HL-60 (cell line): ENCODE measurements at regions not wholly inside any gene's neighbourhood (a gene's known extent, or its start where the extent isn't known, plus 50 kb on each side); places are given as distances from the start of the nearest gene placed in this dataset.

Experiments
- GABPA ChIP-seq: IDR thresholded peaks from 2 replicates; pipeline ENCODE4 v1.6.1; 2012; ENCODE audit warnings: low read depth
- POLR2AphosphoS5 ChIP-seq: IDR thresholded peaks from 2 replicates; pipeline ENCODE4 v1.6.1; 2012; ENCODE audit warnings: low read depth
- TF ChIP-seq, protein P1 (sequence below): IDR thresholded peaks from one replicate; pipeline ENCODE4 v1.5.1; 2011; ENCODE audit warnings: low read length, control low read depth, inconsistent platforms; ENCODE audit not compliant: insufficient read depth
- TF ChIP-seq, protein P2 (sequence below): IDR thresholded peaks from 2 replicates; pipeline ENCODE4 v1.6.1; 2012; ENCODE audit warnings: low read depth; ENCODE audit not compliant: insufficient replicate concordance

DNA sequence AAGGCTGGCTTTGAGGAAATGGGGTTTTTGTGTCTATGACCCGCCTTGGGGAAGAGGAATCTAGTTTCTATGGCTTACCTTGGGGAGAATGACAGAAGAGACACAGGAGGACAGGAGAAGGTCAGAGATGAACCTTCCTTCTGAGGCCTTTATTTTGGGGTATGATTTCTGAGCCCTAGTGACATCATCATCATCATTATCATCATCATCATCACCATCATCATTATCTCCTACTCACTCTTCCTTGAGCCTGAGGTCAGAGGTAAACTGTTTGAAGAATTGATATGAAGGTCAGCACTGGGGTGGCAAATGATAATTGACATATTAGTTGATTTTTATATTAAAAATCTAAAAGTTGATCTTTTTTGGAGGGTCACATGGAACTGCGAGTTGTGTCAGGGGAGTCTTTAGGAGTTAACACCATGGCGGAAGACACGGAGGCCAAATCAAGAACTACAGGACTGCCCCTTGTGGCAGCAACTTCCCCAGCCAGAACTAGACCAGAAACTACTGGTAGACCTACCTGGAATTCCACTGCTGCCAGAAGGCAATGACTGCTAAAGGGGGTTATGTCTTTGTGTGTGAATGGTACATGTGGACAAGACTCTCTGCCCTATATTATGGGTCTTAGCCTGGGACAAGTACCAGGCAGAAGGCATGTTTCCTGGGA is 49.8 kb upstream of the WLS start:
- TF ChIP-seq GABPA (no peak), POLR2AphosphoS5 (no peak)
- TF ChIP-seq, protein P1, sequence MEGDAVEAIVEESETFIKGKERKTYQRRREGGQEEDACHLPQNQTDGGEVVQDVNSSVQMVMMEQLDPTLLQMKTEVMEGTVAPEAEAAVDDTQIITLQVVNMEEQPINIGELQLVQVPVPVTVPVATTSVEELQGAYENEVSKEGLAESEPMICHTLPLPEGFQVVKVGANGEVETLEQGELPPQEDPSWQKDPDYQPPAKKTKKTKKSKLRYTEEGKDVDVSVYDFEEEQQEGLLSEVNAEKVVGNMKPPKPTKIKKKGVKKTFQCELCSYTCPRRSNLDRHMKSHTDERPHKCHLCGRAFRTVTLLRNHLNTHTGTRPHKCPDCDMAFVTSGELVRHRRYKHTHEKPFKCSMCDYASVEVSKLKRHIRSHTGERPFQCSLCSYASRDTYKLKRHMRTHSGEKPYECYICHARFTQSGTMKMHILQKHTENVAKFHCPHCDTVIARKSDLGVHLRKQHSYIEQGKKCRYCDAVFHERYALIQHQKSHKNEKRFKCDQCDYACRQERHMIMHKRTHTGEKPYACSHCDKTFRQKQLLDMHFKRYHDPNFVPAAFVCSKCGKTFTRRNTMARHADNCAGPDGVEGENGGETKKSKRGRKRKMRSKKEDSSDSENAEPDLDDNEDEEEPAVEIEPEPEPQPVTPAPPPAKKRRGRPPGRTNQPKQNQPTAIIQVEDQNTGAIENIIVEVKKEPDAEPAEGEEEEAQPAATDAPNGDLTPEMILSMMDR = no peak
- TF ChIP-seq, protein P2, sequence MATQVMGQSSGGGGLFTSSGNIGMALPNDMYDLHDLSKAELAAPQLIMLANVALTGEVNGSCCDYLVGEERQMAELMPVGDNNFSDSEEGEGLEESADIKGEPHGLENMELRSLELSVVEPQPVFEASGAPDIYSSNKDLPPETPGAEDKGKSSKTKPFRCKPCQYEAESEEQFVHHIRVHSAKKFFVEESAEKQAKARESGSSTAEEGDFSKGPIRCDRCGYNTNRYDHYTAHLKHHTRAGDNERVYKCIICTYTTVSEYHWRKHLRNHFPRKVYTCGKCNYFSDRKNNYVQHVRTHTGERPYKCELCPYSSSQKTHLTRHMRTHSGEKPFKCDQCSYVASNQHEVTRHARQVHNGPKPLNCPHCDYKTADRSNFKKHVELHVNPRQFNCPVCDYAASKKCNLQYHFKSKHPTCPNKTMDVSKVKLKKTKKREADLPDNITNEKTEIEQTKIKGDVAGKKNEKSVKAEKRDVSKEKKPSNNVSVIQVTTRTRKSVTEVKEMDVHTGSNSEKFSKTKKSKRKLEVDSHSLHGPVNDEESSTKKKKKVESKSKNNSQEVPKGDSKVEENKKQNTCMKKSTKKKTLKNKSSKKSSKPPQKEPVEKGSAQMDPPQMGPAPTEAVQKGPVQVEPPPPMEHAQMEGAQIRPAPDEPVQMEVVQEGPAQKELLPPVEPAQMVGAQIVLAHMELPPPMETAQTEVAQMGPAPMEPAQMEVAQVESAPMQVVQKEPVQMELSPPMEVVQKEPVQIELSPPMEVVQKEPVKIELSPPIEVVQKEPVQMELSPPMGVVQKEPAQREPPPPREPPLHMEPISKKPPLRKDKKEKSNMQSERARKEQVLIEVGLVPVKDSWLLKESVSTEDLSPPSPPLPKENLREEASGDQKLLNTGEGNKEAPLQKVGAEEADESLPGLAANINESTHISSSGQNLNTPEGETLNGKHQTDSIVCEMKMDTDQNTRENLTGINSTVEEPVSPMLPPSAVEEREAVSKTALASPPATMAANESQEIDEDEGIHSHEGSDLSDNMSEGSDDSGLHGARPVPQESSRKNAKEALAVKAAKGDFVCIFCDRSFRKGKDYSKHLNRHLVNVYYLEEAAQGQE = no peak
